K562 (cell line): ENCODE measurements at regions not wholly inside any gene's neighbourhood (a gene's known extent, or its start where the extent isn't known, plus 50 kb on each side); places are given as distances from the start of the nearest gene placed in this dataset.

Experiments
- ATAC-seq: fragments of 200-7000 bp; cut with Tn5 transposase; 3 replicates; pipeline ENCODE4 v1.9.1; 2020; ENCODE audit warnings: moderate library complexity
- BruUV-seq: library from RNA; stranded (reverse); fragments of 400-500 nt; replicated peaks from 2 replicates; lab custom pipeline; 2021; lab: Mats Ljungman, UMichigan
- CTCF ChIA-PET: fragments of 300-600 bp; formaldehyde crosslinking; extraction: SDS; loops from one replicate; lab custom pipeline; 2021; ENCODE audit warnings: low intra/inter-chr PET ratio; lab: Yijun Ruan, JAX
- POLR2A ChIA-PET: fragments of 300-600, 350-650 bp; sonication (Branson Sonifier 250); formaldehyde crosslinking; extraction: SDS; loops from one replicate; lab custom pipeline; 2021; ENCODE audit warnings: antibody characterized with exemption, inconsistent platforms; lab: Yijun Ruan, JAX
- DNase-seq, 4 experiments: peaks; one replicate each; pipeline versions ENCODE4 v3.0.0 to v3.0.0-alpha.2; 2011 to 2018; ENCODE audit warnings: low spot score in 3 of 4, mixed read lengths in 3 of 4; ENCODE audit errors: extremely low read depth in 1 of 4
- FAIRE-seq: peaks from 2 replicates; lab custom pipeline; 2011; peaks lifted over from hg19 to GRCh38; lab: Jason Lieb, UNC
- H2AFZ ChIP-seq: 2 replicates; pipeline ENCODE4 v1.6.0; 2011; ENCODE audit warnings: low read depth, low read length, control low read depth, inconsistent platforms
- H3K27ac ChIP-seq: fragments of 200-600 bp; 3 replicates; pipeline ENCODE4 v1.8.0; 2011; ENCODE audit warnings: low read depth, mild to moderate bottlenecking, control low read depth, inconsistent platforms, low read length, moderate library complexity, mixed read lengths; ENCODE audit errors: extremely low read depth
- H3K27me3 ChIP-seq, 2 experiments: fragments of 300-600 bp in 1 of 2; 2 replicates in 1 of 2; 3 replicates in 1 of 2; pipeline versions ENCODE4 v1.6.0 to v1.8.0; 2011; ENCODE audit warnings: inconsistent platforms in 2 of 2, low read length in 2 of 2, mild to moderate bottlenecking in 1 of 2, mixed read lengths in 1 of 2, moderate library complexity in 1 of 2; ENCODE audit not compliant: control insufficient read depth in 2 of 2, insufficient read depth in 2 of 2
- H3K36me3 ChIP-seq: fragments of 300-600 bp; 3 replicates; pipeline ENCODE4 v1.8.0; 2011; ENCODE audit warnings: mild to moderate bottlenecking, low read length, inconsistent platforms; ENCODE audit not compliant: control insufficient read depth, insufficient read depth
- H3K4me1 ChIP-seq, 2 experiments: fragments of 200-600 bp in 1 of 2; replicated peaks in 1 of 2; 2 replicates in 1 of 2; 3 replicates in 1 of 2; pipeline versions ENCODE4 v1.5.1 to v1.8.0; 2011; ENCODE audit warnings: inconsistent platforms in 2 of 2, low read length in 2 of 2, mild to moderate bottlenecking in 1 of 2, mixed read lengths in 1 of 2, moderate library complexity in 1 of 2; ENCODE audit not compliant: control insufficient read depth in 2 of 2, insufficient read depth in 2 of 2
- H3K4me2 ChIP-seq: 2 replicates; pipeline ENCODE4 v1.6.1; 2011; ENCODE audit warnings: low read length, control low read depth, inconsistent platforms, mixed read lengths; ENCODE audit not compliant: insufficient read depth
- H3K4me3 ChIP-seq: fragments of 200-600 bp; sonication (generic), shearing (Covaris generic); 2 replicates; pipeline ENCODE4 v1.5.1; 2016; ENCODE audit warnings: control low read depth, inconsistent platforms
- H3K79me2 ChIP-seq: fragments of 200-600 bp; 3 replicates; pipeline ENCODE4 v1.8.0; 2011; ENCODE audit warnings: low read length, inconsistent platforms; ENCODE audit not compliant: control insufficient read depth, insufficient read depth
- H3K9ac ChIP-seq, 2 experiments: 2 replicates each; pipeline versions ENCODE4 v1.6.0 to v1.6.1; 2011; ENCODE audit warnings: low read depth in 2 of 2, low read length in 2 of 2, control low read depth in 1 of 2, inconsistent platforms in 1 of 2, mild to moderate bottlenecking in 1 of 2, mixed read lengths in 1 of 2; ENCODE audit not compliant: insufficient read depth in 1 of 2
- H3K9me1 ChIP-seq: one replicate; pipeline ENCODE4 v1.6.0; 2011; ENCODE audit warnings: inconsistent platforms, mild to moderate bottlenecking, low read length, moderate library complexity; ENCODE audit not compliant: control insufficient read depth, insufficient read depth
- H3K9me3 ChIP-seq: replicated peaks from 2 replicates; pipeline ENCODE4 v1.5.1; 2011; ENCODE audit warnings: low read depth, low read length, inconsistent platforms; ENCODE audit not compliant: control insufficient read depth, insufficient read depth
- H4K20me1 ChIP-seq: replicated peaks from 2 replicates; pipeline ENCODE4 v1.6.1; 2011; ENCODE audit warnings: low read length, inconsistent platforms, mixed read lengths; ENCODE audit not compliant: control insufficient read depth, insufficient read depth
- ELF4 ChIP-seq: fragments of 450-650 bp; formaldehyde crosslinking; IDR thresholded peaks from 2 replicates; pipeline ENCODE4 v1.4.0; 2022; ENCODE audit warnings: missing genetic modification characterization
- EP400 ChIP-seq: fragments of 450-650 bp; IDR thresholded peaks from 2 replicates; pipeline ENCODE4 v1.6.1; 2017; ENCODE audit warnings: antibody characterized with exemption, mild to moderate bottlenecking, moderate library complexity
- GABPB1 ChIP-seq: sonication (generic); formaldehyde crosslinking; IDR thresholded peaks from 2 replicates; pipeline ENCODE4 v1.8.0; 2022; ENCODE audit warnings: mild to moderate bottlenecking, missing genetic modification reagents
- ZNF184 ChIP-seq: sonication (generic); formaldehyde crosslinking; IDR thresholded peaks from 2 replicates; pipeline ENCODE4 v1.5.0; 2020; ENCODE audit warnings: missing genetic modification reagents
- WGBS: fragments of 100-300 bp; shearing (Covaris generic); methylation state at CpG from one replicate; pipeline ENCODE4 v1.1.6; 2016; ENCODE audit warnings: low coverage, mixed read lengths; ENCODE audit not compliant: insufficient coverage; ENCODE audit errors: missing lambda C conversion rate; 5-methylcytosine and 5-hydroxymethylcytosine counted together
- in situ Hi-C: fragments of 300-500 bp; cut with MboI; formaldehyde crosslinking; loops from 4 replicates; pipeline ENCODE4 v1.15.0; 2018; ENCODE audit warnings: inconsistent platforms, mixed read lengths
- intact Hi-C: fragments of 100-400 bp; cut with micrococcal nuclease; formaldehyde crosslinking; loops from 2 replicates; pipeline ENCODE4 v1.14.2; 2022
- TF ChIP-seq, protein P1 (sequence below): fragments of 450-650 bp; IDR thresholded peaks from 2 replicates; pipeline ENCODE4 v1.6.1; 2018; ENCODE audit not compliant: partially characterized antibody
- TF ChIP-seq, protein P2 (sequence below): IDR thresholded peaks from 2 replicates; pipeline ENCODE4 v1.6.1; 2011; ENCODE audit warnings: borderline replicate concordance, low read depth, mild to moderate bottlenecking, moderate library complexity, low read length; ENCODE audit not compliant: insufficient read depth, poor library complexity, severe bottlenecking

DNA sequence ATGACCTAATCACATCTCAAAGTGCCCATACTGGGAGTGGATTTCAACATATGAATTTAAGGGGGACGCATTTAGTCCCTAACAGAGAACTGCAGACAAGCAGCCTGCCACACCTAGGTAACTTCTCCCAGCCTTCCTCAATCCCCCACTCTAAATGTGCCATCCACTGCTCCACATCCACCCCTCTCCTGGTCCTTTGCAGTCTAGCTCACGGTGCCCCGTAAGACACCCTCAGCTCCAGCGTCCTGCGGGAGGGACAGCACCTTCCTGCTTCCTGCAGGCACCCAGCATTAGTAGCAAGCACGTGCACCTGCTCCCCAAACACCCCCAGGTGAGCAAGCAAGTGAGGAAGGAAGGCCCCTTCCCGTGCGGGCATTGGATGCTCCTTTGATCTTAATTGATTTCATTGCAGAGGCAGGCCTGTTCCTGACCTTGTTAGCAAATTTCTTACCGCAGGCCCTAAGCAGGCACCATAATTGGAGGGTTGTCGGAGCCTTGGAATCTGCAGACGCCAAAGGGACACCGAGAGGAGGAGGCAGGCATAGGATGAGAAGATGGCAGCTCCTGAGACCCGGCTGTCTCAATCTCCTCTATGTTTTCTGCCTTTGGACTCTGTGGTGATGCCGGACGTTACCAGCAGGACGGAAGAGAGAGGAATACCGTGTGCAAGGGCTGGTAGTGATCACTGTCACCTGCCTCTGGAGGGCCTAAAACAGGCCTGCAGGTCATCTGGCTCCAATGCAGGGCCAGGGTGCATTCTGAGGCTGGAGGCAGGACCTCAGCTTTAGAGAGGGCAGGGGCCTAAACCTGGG, 75.8 kb upstream of the CHST15 start:
- no peaks in the 10 kb centered on the region for H3K9me1 ChIP-seq
- TF ChIP-seq GABPB1 (CRISPR knock-in tag), result no peak
- TF ChIP-seq ELF4 (CRISPR knock-in tag), result no peak
- TF ChIP-seq, protein P1, sequence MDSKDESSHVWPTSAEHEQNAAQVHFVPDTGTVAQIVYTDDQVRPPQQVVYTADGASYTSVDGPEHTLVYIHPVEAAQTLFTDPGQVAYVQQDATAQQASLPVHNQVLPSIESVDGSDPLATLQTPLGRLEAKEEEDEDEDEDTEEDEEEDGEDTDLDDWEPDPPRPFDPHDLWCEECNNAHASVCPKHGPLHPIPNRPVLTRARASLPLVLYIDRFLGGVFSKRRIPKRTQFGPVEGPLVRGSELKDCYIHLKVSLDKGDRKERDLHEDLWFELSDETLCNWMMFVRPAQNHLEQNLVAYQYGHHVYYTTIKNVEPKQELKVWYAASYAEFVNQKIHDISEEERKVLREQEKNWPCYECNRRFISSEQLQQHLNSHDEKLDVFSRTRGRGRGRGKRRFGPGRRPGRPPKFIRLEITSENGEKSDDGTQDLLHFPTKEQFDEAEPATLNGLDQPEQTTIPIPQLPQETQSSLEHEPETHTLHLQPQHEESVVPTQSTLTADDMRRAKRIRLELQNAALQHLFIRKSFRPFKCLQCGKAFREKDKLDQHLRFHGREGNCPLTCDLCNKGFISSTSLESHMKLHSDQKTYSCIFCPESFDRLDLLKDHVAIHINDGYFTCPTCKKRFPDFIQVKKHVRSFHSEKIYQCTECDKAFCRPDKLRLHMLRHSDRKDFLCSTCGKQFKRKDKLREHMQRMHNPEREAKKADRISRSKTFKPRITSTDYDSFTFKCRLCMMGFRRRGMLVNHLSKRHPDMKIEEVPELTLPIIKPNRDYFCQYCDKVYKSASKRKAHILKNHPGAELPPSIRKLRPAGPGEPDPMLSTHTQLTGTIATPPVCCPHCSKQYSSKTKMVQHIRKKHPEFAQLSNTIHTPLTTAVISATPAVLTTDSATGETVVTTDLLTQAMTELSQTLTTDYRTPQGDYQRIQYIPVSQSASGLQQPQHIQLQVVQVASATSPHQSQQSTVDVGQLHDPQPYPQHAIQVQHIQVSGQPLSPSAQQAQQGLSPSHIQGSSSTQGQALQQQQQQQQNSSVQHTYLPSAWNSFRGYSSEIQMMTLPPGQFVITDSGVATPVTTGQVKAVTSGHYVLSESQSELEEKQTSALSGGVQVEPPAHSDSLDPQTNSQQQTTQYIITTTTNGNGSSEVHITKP, result no peak
- no peak for TF ChIP-seq EP400
- TF ChIP-seq, protein P2, sequence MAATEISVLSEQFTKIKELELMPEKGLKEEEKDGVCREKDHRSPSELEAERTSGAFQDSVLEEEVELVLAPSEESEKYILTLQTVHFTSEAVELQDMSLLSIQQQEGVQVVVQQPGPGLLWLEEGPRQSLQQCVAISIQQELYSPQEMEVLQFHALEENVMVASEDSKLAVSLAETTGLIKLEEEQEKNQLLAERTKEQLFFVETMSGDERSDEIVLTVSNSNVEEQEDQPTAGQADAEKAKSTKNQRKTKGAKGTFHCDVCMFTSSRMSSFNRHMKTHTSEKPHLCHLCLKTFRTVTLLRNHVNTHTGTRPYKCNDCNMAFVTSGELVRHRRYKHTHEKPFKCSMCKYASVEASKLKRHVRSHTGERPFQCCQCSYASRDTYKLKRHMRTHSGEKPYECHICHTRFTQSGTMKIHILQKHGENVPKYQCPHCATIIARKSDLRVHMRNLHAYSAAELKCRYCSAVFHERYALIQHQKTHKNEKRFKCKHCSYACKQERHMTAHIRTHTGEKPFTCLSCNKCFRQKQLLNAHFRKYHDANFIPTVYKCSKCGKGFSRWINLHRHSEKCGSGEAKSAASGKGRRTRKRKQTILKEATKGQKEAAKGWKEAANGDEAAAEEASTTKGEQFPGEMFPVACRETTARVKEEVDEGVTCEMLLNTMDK, result no peak
- no peak for TF ChIP-seq ZNF184 (CRISPR knock-in tag)

More for the DNA sequence above, 75.8 kb upstream of the CHST15 start:
- no peaks in the 10 kb centered on the region for H3K4me1 ChIP-seq
- no peaks in the 10 kb centered on the region for H3K9me3 ChIP-seq
- H3K4me2 ChIP-seq, result no peak overlapping the region
- in situ Hi-C loops (no loop called here), intact Hi-C loops (no loop called here)
- H4K20me1 ChIP-seq, result no peaks in the 10 kb centered on the region
- no TSS peak for BruUV-seq
- peaks cover 0 to 20% of the 10 kb centered on the region in 2 experiments; a peak in 2 of 5 replicates for H3K27me3 ChIP-seq
- no peaks in the 10 kb centered on the region for H3K79me2 ChIP-seq
- ChIA-PET CTCF (no interaction called here), POLR2A (no interaction called here)
- H3K4me3 ChIP-seq, result no peak overlapping the region
- no peak for FAIRE-seq
- H3K27ac ChIP-seq, result no peak overlapping the region
- no peaks in the 10 kb centered on the region for H3K36me3 ChIP-seq
- no peak for ATAC-seq
- no peak overlapping the region for H3K9ac ChIP-seq
- no peak overlapping the region for H2AFZ ChIP-seq
- WGBS, result 3% methylated on average over 12 of the region's 17 CpGs
- DNase-seq, result no peak
